Fibroblast of pulmonary artery (primary cell): ENCODE measurements at regions not wholly inside any gene's neighbourhood (a gene's known extent, or its start where the extent isn't known, plus 50 kb on each side); places are given as distances from the start of the nearest gene placed in this dataset.

Source experiments
- DNase-seq: peaks from one replicate; pipeline ENCODE4 v3.0.0-alpha.2; 2010; ENCODE audit warnings: low read depth
- H3K4me3 ChIP-seq: replicated peaks from 2 replicates; pipeline ENCODE4 v1.5.1; 2011; ENCODE audit warnings: low read depth, mild to moderate bottlenecking, control low read depth, low read length, moderate library complexity
- CTCF ChIP-seq: IDR thresholded peaks from 2 replicates; pipeline ENCODE4 v1.5.1; 2011; ENCODE audit warnings: mild to moderate bottlenecking, control low read depth, low read length, inconsistent platforms; ENCODE audit errors: missing control alignments

DNA sequence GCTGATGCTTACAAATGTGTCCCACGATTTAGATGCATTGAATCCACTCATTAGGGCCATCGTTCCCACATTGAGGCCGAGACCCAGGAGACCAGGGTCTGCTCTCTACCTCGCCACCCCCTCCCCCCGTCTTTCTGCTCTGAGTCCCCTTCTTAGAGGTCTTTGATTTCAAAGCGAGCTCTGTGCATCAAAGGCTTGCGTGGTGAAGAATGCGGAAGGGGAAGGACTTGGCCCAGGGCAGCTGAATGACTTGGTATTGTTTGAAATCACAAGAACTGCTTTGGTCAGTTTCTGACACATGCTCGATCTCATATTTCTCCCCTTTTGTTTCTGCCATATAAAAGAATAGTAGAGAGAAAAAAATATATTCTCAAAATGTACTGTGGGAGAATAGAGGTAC, 78.3 kb upstream of the IRX1 start:
- H3K4me3 ChIP-seq: no peak overlapping the region
- no peak for DNase-seq
- no peak for TF ChIP-seq CTCF

DNA sequence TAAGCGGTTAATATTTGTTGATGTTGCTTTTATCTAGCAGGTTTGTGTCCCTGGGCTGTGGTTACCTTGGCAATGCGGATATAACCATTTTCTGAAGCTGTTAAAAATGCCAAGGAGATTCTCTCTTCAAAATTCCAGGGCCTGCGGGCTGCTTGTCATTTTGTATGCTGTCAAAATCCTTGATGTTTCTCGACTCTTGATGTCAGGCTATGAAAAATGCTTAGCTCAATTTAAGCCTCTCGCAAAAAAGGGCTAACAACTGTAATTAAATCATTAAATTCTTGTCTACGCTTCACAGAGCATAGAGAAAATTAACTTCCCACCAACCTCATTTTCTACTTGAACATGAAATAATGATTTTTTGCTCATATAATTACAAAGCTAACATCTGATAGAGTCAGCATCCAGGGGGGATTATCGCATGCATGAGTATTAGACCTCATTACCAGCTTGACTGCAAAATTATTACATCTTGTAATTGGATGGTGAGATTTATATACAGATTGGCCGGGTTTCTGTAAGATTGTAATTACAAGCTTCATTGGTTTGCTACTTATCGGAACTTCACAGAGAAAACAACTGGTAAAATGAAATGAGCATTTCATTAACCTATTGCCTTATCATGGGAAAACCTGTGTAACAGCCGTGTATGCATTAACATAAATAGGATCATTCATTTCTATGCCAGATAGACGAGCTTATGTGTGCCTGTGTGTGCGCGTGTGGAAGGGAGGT, 83.1 kb upstream of the IRX1 start:
- DNase-seq: no peak
- H3K4me3 ChIP-seq: no peak overlapping the region
- no peak for TF ChIP-seq CTCF

GRCh38 chr5:3511934-3512333, 83.7 kb upstream of the IRX1 start:
- no peak for DNase-seq
- H3K4me3 ChIP-seq: no peak overlapping the region
- no peak for TF ChIP-seq CTCF

- DNase-seq: no peak
- no peak for TF ChIP-seq CTCF
- no peak overlapping the region for H3K4me3 ChIP-seq
These were observed 84.1 kb upstream of the IRX1 start for GRCh38 chr5:3511519-3511918.

DNA sequence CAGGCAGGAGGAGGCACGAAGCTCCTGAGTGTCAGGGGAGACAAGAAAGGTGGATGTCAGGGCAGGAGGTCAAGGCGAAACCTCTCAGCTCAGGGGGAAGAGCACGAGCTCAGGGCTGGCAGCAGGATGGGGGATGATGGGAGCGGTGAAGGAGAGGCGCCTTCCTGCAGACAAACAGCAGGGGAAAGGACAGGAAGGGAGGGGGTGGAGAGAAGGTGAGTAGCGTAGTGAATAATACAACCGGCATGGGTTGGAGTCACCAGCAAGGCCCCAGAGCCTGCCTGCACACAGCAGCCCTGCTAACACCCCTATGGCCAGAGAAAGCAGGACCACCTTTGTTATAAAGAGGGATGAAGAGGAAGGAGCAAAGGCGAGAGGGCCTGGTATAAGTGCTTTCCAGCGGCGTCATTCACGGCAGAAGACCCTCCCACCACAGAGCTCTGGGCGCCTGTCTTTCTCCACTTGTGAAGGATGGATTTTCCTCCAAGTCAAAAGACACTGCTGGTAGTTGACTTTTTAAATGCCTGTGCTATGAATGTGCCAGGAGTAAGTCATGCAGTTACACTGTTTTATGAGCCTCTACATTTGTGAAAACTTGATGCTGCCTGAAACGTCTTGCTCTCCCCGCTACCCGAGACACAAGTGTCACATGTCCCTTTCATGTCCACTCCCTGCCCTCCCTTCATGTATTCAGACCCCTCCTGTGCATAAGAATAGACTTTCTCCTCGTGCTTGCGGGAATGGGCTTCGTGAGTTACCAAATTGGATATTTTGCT, 84.8 kb upstream of the IRX1 start:
- TF ChIP-seq CTCF: no peak
- no peak for DNase-seq
- H3K4me3 ChIP-seq: no peak overlapping the region

DNA sequence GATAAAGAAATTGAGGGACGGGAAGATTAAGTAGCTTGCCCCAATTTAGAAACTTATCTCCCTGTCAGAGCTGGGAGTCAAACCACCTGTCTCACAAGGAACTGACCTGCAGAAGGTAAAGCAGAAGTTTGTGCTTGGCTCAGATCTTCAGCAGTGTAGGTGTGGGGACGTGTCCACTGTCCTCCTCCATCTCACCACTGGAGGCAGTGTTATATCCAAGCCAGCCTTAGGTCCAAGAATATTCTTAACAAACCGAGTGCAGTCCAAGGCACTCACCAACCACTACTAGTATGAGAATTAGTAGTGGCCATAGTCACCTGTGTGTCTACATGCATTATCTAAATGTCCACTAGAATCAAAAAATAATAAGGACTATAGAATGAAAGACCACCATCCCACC, 86.3 kb upstream of the IRX1 start:
- DNase-seq: no peak
- no peak for TF ChIP-seq CTCF
- H3K4me3 ChIP-seq: no peak overlapping the region
